ENCODE measurements at regions not wholly inside any gene's neighbourhood (a gene's known extent, or its start where the extent isn't known, plus 50 kb on each side); places are given as distances from the start of the nearest gene placed in this dataset.
"Not testable (repeated sequence)": the region's sequence is repeated elsewhere in the genome, so short reads cannot be mapped to it uniquely, and the experiment has no call there.

DNA sequence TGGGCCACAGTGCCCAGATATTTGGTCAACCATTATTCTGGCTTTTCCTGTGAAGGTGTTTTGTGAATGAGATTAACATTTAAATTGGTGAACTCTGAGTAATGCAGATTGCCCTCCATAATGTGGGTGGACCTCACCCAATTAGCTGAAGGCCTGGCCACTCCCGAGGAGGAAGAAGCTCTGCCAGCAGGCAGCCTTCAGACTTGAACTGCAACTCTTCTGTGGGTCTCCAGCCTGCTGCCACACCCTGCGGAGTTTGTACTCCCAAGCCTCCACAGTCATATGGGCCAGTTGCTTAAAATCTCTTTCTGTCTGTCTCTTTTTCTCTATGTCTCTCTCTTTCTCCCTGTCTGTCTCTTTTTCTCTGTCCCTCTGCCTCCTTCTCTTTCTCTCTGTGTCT, 262.7 kb downstream of the MYCN start:
- 70% methylated on average over 2 of the region's 2 CpGs for WGBS
- no peaks in the 10 kb centered on the region for H3K4me1 ChIP-seq (ENCODE audit: insufficient read depth, low read length)

DNA sequence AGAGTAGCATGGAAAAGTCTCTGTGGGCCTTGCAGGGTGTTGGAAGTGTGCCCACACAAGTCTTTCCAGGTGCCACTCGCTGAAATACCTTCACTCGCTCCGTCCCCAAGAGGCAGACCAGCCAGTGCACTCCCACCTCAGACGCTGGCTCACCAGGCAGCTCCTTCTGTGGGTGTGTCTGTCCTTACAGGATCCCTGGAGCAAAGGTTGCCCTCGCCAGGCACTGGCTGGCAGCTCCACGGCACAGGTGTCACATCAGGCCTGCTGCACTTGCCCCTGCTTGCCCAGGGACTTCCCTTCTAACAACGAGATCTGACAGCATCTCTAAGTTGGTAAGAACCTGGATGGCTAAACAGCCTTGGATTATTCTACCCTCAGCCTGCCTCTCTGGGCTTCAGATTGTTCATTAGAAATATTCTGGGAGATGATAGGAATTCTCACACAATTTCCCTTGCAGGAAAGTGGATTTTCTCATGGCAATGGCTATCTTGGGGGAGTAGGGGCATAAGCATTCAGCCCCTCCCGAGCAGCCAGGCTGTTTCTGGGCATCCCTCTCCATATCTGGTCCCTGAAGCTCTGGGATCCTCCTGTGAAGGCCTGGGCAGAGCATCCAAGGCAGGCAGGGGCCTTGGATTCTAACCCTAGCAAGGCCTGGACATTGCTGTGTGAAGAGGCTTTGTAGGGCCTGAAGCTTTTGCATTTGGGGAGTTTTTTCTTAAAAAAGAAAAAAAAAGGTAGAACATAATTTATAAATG, 262.1 kb downstream of the MYCN start:
- Histone ChIP-seq H3K4me3 (ENCODE audit: low read length) (no peak overlapping the region), H3K27ac (ENCODE audit: low read depth, low read length) (no peak overlapping the region)
- WGBS, result 92% methylated on average over 8 of the region's 8 CpGs

More for the DNA sequence above, 262.7 kb downstream of the MYCN start:
- H3K4me3 ChIP-seq (ENCODE audit: low read length), result no peak overlapping the region
- no peak overlapping the region for H3K9ac ChIP-seq (ENCODE audit: low read depth, low read length)
- H3K36me3 ChIP-seq (ENCODE audit: insufficient read depth, low read length), result no peaks in the 10 kb centered on the region
- H3K27me3 ChIP-seq (ENCODE audit: insufficient read depth, low read length), result no peaks in the 10 kb centered on the region
- 0 out of 2 replicates have a peak, but pooled peaks cover 5% of the 10 kb centered on the region for H3K9me3 ChIP-seq (ENCODE audit: insufficient read depth, low read depth, low read length)
- no peak overlapping the region for H3K27ac ChIP-seq (ENCODE audit: low read depth, low read length)

DNA sequence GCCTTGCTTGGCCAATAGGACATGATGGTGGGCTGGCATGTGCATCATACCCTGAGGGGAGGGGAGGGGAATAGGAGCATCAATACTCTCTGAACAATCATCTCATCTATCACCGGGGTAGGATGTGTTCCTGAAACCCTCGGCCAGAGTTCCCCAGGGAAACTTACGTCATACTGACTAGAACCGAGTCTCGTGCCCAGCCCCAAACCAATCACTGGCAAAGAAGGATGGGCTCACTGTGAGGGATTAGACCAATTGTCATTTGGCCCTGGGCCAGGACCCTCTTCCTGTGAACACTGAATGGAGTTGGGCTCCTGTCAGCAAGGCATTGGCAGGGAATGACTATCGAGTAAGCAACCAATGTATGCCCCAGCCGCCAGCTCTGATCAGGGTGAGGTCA, 261.5 kb downstream of the MYCN start:
- Histone ChIP-seq H3K36me3 (ENCODE audit: insufficient read depth, low read length) (no peaks in the 10 kb centered on the region), H3K4me3 (ENCODE audit: low read length) (no peak overlapping the region), H3K27me3 (ENCODE audit: insufficient read depth, low read length) (no peaks in the 10 kb centered on the region), H3K9ac (ENCODE audit: low read depth, low read length) (no peak overlapping the region), H3K4me1 (ENCODE audit: insufficient read depth, low read length) (no peaks in the 10 kb centered on the region), H3K27ac (ENCODE audit: low read depth, low read length) (no peak overlapping the region), H3K9me3 (ENCODE audit: insufficient read depth, low read depth, low read length) (no peaks in the 10 kb centered on the region)
- 92% methylated on average over 7 of the region's 7 CpGs for WGBS

More for the DNA sequence above, 262.1 kb downstream of the MYCN start:
- no peaks in the 10 kb centered on the region for H3K27me3 ChIP-seq (ENCODE audit: insufficient read depth, low read length)
- no peak overlapping the region for H3K9ac ChIP-seq (ENCODE audit: low read depth, low read length)
- H3K9me3 ChIP-seq (ENCODE audit: insufficient read depth, low read depth, low read length), result no peaks in the 10 kb centered on the region
- no peaks in the 10 kb centered on the region for H3K4me1 ChIP-seq (ENCODE audit: insufficient read depth, low read length)
- no peaks in the 10 kb centered on the region for H3K36me3 ChIP-seq (ENCODE audit: insufficient read depth, low read length)

DNA sequence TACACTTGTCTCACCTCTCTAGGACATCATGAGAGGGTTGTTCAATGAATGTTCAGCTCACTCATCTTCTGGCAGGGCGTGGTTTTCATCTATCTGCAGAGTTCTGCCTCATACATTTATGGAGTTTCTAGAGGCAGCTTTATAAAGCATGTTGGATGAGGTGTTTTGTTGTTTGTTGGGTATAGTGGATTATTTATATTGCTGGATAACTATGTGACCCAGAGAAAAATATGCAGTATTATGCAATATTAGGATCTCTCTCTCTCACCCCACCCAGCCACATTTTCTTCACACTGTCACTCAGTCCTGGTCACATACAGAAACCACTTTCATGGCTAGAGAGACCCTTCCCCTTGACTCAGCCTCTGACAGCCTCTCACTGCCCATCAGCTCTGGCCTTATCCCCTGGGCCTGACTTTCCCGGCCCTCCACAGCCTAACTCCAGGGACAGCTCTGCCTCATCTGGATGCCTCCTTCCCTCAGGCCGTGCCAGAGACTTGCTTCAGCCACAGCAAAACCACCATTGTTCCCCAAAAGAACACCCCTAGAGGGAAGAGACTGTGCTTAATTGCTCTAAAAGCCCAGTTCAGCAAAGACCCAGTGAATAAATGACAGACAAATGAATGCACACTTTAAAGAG, 260.3 kb downstream of the MYCN start:
- Histone ChIP-seq H3K9ac (ENCODE audit: low read depth, low read length) (no peak overlapping the region), H3K9me3 (ENCODE audit: insufficient read depth, low read depth, low read length) (no peaks in the 10 kb centered on the region), H3K27ac (ENCODE audit: low read depth, low read length) (no peak overlapping the region), H3K4me1 (ENCODE audit: insufficient read depth, low read length) (no peaks in the 10 kb centered on the region), H3K36me3 (ENCODE audit: insufficient read depth, low read length) (no peaks in the 10 kb centered on the region), H3K27me3 (ENCODE audit: insufficient read depth, low read length) (no peaks in the 10 kb centered on the region), H3K4me3 (ENCODE audit: low read length) (no peak overlapping the region)
- WGBS, result 94% methylated on average over 3 of the region's 3 CpGs

DNA sequence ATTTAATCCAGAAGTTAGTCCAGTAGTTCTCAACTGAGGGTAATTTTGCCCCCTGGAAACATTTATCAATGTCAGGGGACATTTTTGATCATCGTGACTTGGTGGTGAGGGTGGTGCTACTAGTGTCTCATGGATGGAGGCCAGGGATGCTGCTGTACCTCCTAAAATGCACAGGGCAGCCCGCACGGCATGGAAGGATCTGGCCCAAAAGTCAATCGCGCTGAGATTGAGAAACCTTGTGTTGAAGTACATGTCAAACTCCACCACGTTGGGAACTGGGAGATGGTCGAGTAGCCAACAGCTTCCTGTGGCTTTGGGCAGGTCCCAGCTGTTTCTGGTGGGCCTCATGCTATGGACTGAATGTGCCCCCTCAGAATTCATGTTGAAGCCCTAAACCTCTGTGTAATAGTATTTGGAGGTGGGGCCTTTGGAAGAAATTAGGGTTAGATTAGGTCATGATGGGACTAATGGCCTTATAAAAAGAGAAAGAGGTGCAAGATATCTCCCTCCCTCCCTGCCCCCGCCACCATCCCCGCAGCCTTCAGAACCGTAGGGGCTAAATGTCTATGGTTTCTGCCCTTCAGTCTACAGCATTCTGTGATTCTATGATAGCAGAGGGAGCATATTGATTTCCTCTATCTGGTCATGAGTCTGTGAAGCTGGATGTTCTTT, 259.7 kb downstream of the MYCN start:
- no peak overlapping the region for H3K4me3 ChIP-seq (ENCODE audit: low read length)
- no peaks in the 10 kb centered on the region for H3K36me3 ChIP-seq (ENCODE audit: insufficient read depth, low read length)
- H3K9ac ChIP-seq (ENCODE audit: low read depth, low read length), result no peak overlapping the region
- no peaks in the 10 kb centered on the region for H3K9me3 ChIP-seq (ENCODE audit: insufficient read depth, low read depth, low read length)
- WGBS, result 94% methylated on average over 10 of the region's 10 CpGs
- no peaks in the 10 kb centered on the region for H3K4me1 ChIP-seq (ENCODE audit: insufficient read depth, low read length)
- no peaks in the 10 kb centered on the region for H3K27me3 ChIP-seq (ENCODE audit: insufficient read depth, low read length)
- H3K27ac ChIP-seq (ENCODE audit: low read depth, low read length), result no peak overlapping the region

DNA sequence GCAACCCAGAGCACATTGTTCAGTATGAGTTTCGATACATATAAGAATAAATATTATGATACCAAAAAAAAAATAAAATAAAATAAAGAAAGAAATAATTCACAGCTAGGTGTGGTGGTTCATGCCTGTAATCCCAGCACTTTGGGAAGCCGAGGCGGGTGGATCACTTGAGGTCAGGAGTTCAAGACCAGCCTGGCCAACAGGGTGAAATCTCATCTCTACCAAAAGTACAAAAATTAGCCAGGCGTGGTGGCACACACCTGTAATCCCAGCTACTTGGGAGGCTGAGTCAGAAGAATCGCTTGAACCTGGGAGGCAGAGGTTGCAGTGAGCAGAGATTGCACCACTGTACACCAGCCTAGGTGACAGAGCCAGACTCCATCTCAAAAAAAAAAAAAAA, 258.9 kb downstream of the MYCN start:
- H3K27me3 ChIP-seq (ENCODE audit: insufficient read depth, low read length); H3K9ac ChIP-seq (ENCODE audit: low read depth, low read length); H3K36me3 ChIP-seq (ENCODE audit: insufficient read depth, low read length); H3K27ac ChIP-seq (ENCODE audit: low read depth, low read length); H3K9me3 ChIP-seq (ENCODE audit: insufficient read depth, low read depth, low read length); H3K4me1 ChIP-seq (ENCODE audit: insufficient read depth, low read length); H3K4me3 ChIP-seq (ENCODE audit: low read length): not testable (repeated sequence)
- 96% methylated on average over 4 of the region's 5 CpGs for WGBS

DNA sequence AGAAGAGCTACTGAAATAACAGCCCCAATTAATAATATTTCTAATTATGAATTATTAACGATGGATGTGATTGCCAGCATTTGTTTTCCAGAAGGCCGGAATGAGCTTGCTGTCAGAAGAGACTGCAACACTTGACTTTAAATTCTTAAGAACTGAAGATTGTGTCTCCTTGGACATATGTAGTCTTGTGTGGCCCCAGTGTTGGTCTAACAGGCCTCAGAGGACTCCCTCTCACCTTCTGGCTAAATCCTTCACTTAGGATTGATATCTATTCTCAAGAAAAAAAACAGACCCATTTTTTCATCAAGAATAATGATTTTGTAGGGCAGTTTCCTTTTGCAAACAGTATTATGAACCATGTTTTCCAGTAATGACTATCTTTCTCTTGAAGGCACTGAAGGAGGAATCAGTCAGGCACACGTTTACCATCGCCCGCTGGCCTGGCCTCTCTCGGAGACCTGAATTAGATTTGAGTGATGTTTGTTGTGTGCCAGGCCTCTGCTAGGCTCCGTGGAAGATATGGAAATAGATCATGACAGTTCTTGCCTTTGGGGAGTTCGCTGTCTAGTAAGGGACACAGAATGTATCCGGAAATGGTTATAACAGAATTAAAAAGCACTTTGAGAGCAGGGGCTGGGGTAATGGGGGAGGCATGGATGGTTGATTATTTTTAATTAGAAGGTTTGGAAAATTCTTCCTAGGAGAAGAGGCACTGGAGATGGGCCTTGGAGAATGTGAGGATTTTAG, 258.0 kb downstream of the MYCN start:
- Histone ChIP-seq H3K27ac (ENCODE audit: low read depth, low read length) (no peak overlapping the region), H3K4me3 (ENCODE audit: low read length) (no peak overlapping the region)
- WGBS, result 94% methylated on average over 9 of the region's 9 CpGs

DNA sequence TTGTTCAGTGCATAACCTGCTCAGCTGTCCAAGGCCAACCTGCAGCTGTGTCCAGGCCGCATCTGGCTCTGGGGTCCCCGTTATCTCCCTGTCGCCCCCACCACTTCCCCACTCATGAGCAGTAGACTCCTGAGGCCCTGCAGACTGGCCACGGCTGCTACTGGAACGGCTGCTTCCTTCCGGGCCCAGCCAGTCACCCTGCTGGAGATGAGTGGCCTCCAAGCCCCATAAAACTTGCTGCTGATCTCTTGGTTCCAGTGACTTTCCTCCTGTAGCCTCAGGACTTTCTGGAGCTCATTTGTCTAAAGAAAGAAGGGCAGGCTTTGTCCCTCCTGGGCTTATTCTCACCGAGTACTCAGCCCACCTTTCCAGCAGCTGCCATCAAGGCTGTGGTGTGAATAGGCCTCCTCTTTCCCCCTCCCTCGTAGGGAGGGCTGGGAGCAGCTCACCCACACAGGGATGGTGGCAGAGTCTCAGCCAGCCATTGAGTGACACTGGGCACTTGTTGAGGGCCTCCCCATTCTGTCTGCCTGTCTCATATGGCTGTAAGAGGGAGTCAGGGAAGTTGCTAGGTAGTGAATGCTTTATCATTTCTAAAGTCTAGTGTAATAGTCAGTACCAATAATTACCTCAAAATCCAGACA, 257.3 kb downstream of the MYCN start:
- Histone ChIP-seq H3K4me1 (ENCODE audit: insufficient read depth, low read length) (no peaks in the 10 kb centered on the region), H3K36me3 (ENCODE audit: insufficient read depth, low read length) (no peaks in the 10 kb centered on the region), H3K27ac (ENCODE audit: low read depth, low read length) (no peak overlapping the region), H3K9me3 (ENCODE audit: insufficient read depth, low read depth, low read length) (no peaks in the 10 kb centered on the region), H3K4me3 (ENCODE audit: low read length) (no peak overlapping the region), H3K27me3 (ENCODE audit: insufficient read depth, low read length) (no peaks in the 10 kb centered on the region), H3K9ac (ENCODE audit: low read depth, low read length) (no peak overlapping the region)
- 82% methylated on average over 8 of the region's 8 CpGs for WGBS

More for the DNA sequence above, 258.0 kb downstream of the MYCN start:
- Histone ChIP-seq H3K27me3 (ENCODE audit: insufficient read depth, low read length) (no peaks in the 10 kb centered on the region), H3K4me1 (ENCODE audit: insufficient read depth, low read length) (no peaks in the 10 kb centered on the region), H3K9me3 (ENCODE audit: insufficient read depth, low read depth, low read length) (no peaks in the 10 kb centered on the region), H3K36me3 (ENCODE audit: insufficient read depth, low read length) (no peaks in the 10 kb centered on the region), H3K9ac (ENCODE audit: low read depth, low read length) (no peak overlapping the region)

DNA sequence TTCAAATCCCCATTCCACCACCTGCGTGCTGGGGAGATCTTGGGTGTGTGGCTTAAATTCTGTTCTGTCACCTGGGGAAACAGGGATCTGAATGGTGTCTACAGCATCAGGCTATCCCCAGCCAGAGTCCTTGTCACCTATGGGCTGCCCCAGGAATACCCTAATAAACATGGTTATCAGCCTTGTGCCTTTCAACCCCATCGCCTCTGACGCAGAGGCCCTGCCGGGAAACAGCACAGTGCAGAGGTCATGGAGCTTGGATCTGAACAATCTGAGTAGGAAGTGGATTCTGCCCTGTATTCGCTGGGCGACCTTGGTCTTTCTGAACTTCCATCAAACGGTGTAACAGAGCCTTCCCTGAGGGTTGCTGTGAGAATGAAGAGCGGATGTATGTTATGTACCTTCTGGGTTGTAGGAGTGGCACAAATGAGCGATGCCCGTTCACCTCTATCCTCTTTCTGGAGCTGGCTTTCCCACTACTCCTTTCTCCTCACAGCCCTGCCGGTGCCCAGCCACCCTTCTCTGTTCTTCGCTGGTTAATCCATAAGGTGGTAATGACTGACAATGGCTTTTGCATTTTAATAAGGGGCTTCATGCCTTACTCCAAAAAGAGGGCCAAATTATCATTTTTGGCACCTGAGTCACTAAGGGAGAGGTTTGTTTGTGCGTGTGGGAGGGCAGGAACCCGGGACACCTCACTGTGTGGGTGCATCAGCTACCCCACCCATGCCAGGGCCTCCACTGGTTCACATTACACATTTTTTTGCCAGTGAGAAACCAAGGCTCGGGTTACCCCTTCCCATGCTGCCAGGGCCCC, 256.5 kb downstream of the MYCN start:
- WGBS, result 90% methylated on average over 14 of the region's 15 CpGs
- H3K9ac ChIP-seq (ENCODE audit: low read depth, low read length), result no peak overlapping the region
- H3K27ac ChIP-seq (ENCODE audit: low read depth, low read length), result no peak overlapping the region
- H3K4me3 ChIP-seq (ENCODE audit: low read length), result no peak overlapping the region
- no peaks in the 10 kb centered on the region for H3K27me3 ChIP-seq (ENCODE audit: insufficient read depth, low read length)
- no peaks in the 10 kb centered on the region for H3K4me1 ChIP-seq (ENCODE audit: insufficient read depth, low read length)
- H3K36me3 ChIP-seq (ENCODE audit: insufficient read depth, low read length), result no peaks in the 10 kb centered on the region
- H3K9me3 ChIP-seq (ENCODE audit: insufficient read depth, low read depth, low read length), result no peaks in the 10 kb centered on the region

DNA sequence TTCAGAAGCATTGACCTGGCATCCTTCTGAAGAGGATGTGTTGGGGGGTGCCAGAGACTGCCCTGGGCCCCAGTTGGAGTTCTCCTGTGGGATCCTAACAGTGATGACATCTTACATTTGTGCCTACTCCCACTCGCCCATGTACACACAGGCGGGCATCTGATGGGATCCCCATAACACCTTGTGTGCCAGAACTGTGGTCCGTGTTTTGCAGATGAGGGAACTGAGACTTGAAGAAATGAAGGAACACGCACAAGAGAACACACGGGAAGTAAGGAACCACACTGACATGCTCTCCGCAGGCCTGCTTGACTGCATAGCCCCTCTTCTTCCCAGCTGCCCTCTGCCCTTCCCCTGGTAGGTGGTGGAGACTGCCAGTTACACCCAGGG, 255.3 kb downstream of the MYCN start:
- Histone ChIP-seq H3K9me3 (ENCODE audit: insufficient read depth, low read depth, low read length) (no peaks in the 10 kb centered on the region), H3K9ac (ENCODE audit: low read depth, low read length) (no peak overlapping the region), H3K4me3 (ENCODE audit: low read length) (no peak overlapping the region), H3K4me1 (ENCODE audit: insufficient read depth, low read length) (no peaks in the 10 kb centered on the region), H3K36me3 (ENCODE audit: insufficient read depth, low read length) (no peaks in the 10 kb centered on the region), H3K27ac (ENCODE audit: low read depth, low read length) (no peak overlapping the region), H3K27me3 (ENCODE audit: insufficient read depth, low read length) (no peaks in the 10 kb centered on the region)
- 85% methylated on average over 6 of the region's 6 CpGs for WGBS
